Small intestine (tissue), 7 donors: ENCODE measurements at regions not wholly inside any gene's neighbourhood (a gene's known extent, or its start where the extent isn't known, plus 50 kb on each side); places are given as distances from the start of the nearest gene placed in this dataset.

Experiments
- DNase-seq, 2 donors: peaks; one replicate each; pipeline versions ENCODE4 v3.0.0 to v3.0.0-alpha.2; 2013
- FAIRE-seq: peaks from 2 replicates; lab custom pipeline; 2012; peaks lifted over from hg19 to GRCh38; lab: Jason Lieb, UNC
- H3K27ac ChIP-seq, 3 donors: one replicate each; pipeline ENCODE4 v1.5.1; 2013; ENCODE audit warnings: low read length in 2 of 3, mild to moderate bottlenecking in 2 of 3, control low read depth in 1 of 3, inconsistent platforms in 1 of 3, low read depth in 1 of 3, moderate library complexity in 1 of 3
- H3K27me3 ChIP-seq, 3 donors: one replicate each; pipeline ENCODE4 v1.6.1; 2013; ENCODE audit warnings: low read length in 3 of 3, inconsistent platforms in 1 of 3; ENCODE audit not compliant: control insufficient read depth in 3 of 3, insufficient read depth in 3 of 3
- H3K36me3 ChIP-seq, 3 donors: one replicate each; pipeline ENCODE4 v1.6.1; 2013; ENCODE audit warnings: low read length in 3 of 3, inconsistent platforms in 1 of 3, low read depth in 1 of 3, mild to moderate bottlenecking in 1 of 3, moderate library complexity in 1 of 3; ENCODE audit not compliant: control insufficient read depth in 3 of 3, insufficient read depth in 2 of 3
- H3K4me1 ChIP-seq, 3 donors: one replicate each; pipeline ENCODE4 v1.6.1; 2013; ENCODE audit warnings: low read length in 2 of 3, inconsistent platforms in 1 of 3, low read depth in 1 of 3, mild to moderate bottlenecking in 1 of 3, moderate library complexity in 1 of 3; ENCODE audit not compliant: control insufficient read depth in 3 of 3, insufficient read depth in 2 of 3
- H3K4me3 ChIP-seq, 3 donors: one replicate each; pipeline ENCODE4 v1.5.1; 2013; ENCODE audit warnings: low read length in 3 of 3, control low read depth in 1 of 3, inconsistent platforms in 1 of 3, low read depth in 1 of 3, mild to moderate bottlenecking in 1 of 3, moderate library complexity in 1 of 3
- H3K9me3 ChIP-seq, 2 donors: one replicate each; pipeline ENCODE4 v1.6.1; 2013; ENCODE audit warnings: low read depth in 1 of 2, low read length in 1 of 2; ENCODE audit not compliant: control insufficient read depth in 2 of 2, insufficient read depth in 1 of 2
- WGBS, 3 donors: extraction: QIAGEN DNeasy Blood & Tissue Kit; methylation state at CpG; one replicate each; pipeline ENCODE4 v1.1.7; 2013; 5-methylcytosine and 5-hydroxymethylcytosine counted together
- donor health status: healthy with polysubstance abuse.
- donor health status: control.
- donor health status: control.
- donor health status: Bipolar disorder and iron deficiency.
- donor health status: healthy.

DNA sequence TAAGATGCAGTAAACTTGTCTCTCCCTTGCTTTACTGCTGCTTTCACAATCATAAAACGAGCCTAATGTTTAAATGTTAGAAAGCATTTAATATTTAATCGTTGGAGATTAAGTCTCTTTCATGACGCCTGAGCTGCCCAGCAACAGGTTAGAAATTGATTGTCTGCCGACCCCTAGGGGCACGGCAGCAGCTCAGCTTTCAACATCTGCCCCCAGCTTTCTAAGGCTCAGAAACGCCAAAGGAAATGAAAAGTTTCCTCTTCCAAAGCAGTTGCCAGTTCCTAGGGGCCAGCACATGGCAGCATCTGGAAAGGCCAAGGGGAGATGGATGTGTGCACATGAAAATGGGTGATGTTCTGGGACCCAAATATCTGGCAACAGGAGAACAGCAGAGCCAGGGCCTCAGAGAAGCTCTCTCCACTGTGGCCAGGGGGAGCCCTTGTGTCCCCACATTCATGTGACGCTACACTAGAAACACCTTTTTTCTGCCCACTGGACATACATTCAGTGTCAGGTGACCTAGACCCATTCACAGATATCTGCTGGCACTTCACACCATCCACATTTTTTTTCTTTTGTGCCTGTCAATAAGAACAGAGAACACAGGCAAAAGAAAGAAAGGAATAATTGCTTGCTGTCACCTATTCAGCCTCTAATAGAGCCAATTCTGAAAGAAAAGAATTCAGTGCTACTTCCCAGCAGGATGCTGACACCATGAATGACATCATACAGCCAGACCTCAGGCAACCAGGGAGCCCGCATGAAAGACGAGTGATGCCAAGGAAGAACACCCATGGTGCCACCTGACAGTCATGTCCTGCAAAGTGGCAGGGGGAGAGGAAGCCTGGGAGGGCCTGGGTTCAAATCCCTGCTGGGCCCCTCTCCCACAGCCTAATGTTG is 205.0 kb upstream of the TAS2R1 start:
- H3K9me3 ChIP-seq: no peaks in the 10 kb centered on the region
- no peak overlapping the region for H3K27ac ChIP-seq
- no peaks in the 10 kb centered on the region for H3K4me1 ChIP-seq
- WGBS, 3 donors: 29 to 37% (median 31%) methylated on average over 9 of the region's 9 CpGs
- H3K36me3 ChIP-seq: no peaks in the 10 kb centered on the region
- H3K4me3 ChIP-seq: no peak overlapping the region
- peak in 1 of 2 donors; percentile 11 for DNase-seq
- FAIRE-seq: no peak
- H3K27me3 ChIP-seq: peaks cover 0 to 7% (median 0%) of the 10 kb centered on the region in 3 donors

DNA sequence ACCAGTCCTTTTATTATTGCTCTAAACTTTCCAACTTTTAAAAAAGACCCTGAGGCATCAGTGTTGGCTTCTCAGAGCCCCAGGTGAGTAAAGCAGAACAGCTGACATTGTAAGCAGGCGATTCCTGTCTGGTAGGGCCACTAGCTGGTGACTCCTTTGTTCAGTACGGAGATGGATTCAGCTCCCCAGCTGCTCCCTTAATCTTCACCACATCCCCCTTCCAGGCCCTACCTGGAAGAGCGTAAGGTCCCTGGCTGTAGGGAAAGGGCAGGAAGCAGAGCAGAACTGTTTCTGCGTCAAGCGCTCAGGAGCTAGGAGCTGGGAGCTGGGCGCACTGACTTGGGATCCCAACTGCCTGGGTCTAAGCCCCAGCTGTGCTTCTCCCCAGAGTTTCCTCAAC is 203.7 kb upstream of the TAS2R1 start:
- H3K27me3 ChIP-seq: peaks cover 0 to 2% (median 0%) of the 10 kb centered on the region in 3 donors
- no peaks in the 10 kb centered on the region for H3K9me3 ChIP-seq
- no peaks in the 10 kb centered on the region for H3K36me3 ChIP-seq
- no peak overlapping the region for H3K27ac ChIP-seq
- no peak for DNase-seq
- no peaks in the 10 kb centered on the region for H3K4me1 ChIP-seq
- no peak for FAIRE-seq
- no peak overlapping the region for H3K4me3 ChIP-seq
- 73 to 84% (median 84%) methylated on average over 6 of the region's 6 CpGs for WGBS, 3 donors

DNA sequence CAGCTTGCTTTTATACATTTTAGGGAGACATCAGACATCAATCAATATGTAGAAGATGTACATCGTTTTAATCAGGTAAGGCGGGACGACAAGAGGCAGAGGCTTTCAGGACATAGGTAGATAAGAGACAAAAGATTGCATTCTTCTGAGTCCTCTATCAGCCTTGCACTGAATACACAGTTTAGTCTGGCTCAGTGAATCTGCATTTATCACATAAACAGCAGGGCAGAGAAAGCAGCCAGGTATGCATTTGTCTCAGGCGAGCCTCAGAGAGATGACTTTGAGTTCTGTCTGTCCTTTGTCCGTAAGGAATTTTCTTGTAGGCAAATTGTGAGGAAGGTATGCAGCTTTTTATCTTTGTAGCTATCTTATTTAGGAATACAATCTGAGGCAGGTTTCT is 202.8 kb upstream of the TAS2R1 start:
- no peaks in the 10 kb centered on the region for H3K36me3 ChIP-seq
- no peaks in the 10 kb centered on the region for H3K4me1 ChIP-seq
- no peak for DNase-seq
- no peaks in the 10 kb centered on the region for H3K27me3 ChIP-seq
- 53 to 71% (median 65%) methylated on average over 5 of the region's 5 CpGs for WGBS, 3 donors
- H3K9me3 ChIP-seq: no peaks in the 10 kb centered on the region
- no peak overlapping the region for H3K4me3 ChIP-seq
- no peak overlapping the region for H3K27ac ChIP-seq
- no peak for FAIRE-seq

DNA sequence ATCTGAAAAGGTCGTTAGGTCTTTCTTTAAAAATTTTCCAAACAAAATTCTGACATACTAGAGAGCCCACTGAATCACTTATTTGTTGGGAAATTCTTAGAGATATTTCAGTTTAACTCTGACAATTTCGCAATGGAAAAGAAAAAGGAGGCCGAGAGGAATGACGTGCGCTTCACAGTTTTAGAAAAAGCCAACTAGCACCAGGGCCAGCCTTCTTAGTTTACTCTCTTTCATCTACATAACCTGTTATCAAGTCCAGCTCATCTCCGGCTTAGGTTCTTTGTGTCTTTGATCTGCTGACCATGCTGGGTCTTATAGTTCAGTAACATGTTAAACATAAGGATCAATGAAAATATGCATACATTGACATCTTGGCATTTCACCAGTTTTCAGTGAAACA is 201.7 kb upstream of the TAS2R1 start:
- WGBS, 3 donors: 81 to 87% (median 86%) methylated on average over 6 of the region's 6 CpGs
- no peak for FAIRE-seq
- Histone ChIP-seq H3K36me3 (no peaks in the 10 kb centered on the region), H3K9me3 (no peaks in the 10 kb centered on the region), H3K27me3 (no peaks in the 10 kb centered on the region), H3K27ac (no peak overlapping the region), H3K4me3 (no peak overlapping the region), H3K4me1 (no peaks in the 10 kb centered on the region)
- no peak for DNase-seq

DNA sequence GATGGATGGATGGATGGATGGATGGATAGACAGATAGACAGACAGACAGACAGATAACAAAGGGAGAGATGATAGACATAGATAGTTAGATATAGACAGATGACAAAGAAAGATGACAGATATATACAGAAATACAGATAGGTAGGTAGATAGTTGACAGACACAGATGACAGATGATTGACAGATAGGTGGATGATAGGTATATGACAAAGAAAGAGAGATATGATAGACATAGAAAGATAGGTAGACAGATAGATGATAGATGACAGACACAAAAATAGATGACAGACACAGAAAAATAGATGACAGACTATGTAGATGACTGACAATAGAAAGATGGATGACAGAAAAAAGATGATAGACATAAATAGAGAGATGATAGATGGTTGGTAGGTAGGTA is 200.0 kb upstream of the TAS2R1 start:
- no peaks in the 10 kb centered on the region for H3K9me3 ChIP-seq
- no peak overlapping the region for H3K27ac ChIP-seq
- H3K4me3 ChIP-seq: no peak overlapping the region
- no peaks in the 10 kb centered on the region for H3K27me3 ChIP-seq
- no peaks in the 10 kb centered on the region for H3K4me1 ChIP-seq
- H3K36me3 ChIP-seq: no peaks in the 10 kb centered on the region
- DNase-seq (no peak), FAIRE-seq (no peak)

DNA sequence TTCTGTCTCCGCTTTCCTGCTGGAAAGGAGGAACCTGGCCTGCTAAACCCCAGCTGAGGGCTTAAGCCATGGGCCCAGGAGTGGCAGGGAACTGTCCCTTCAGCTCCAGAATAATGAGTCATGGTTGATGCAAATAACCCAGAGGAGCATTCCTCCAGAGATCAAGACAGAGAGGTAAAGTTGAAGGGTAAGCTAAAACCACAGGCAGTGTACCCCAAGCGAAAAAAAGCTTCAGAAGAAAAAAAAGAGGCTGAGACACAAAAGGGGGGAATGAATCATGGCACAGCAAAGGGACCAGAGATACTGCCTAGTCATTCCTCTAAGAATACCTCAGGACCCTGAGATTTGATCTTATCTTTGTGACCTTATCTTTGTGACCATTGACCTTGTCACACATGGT is 199.5 kb upstream of the TAS2R1 start:
- no peaks in the 10 kb centered on the region for H3K27me3 ChIP-seq
- WGBS, 3 donors: 82 to 98% (median 87%) methylated on average over 2 of the region's 2 CpGs
- no peak for FAIRE-seq

DNA sequence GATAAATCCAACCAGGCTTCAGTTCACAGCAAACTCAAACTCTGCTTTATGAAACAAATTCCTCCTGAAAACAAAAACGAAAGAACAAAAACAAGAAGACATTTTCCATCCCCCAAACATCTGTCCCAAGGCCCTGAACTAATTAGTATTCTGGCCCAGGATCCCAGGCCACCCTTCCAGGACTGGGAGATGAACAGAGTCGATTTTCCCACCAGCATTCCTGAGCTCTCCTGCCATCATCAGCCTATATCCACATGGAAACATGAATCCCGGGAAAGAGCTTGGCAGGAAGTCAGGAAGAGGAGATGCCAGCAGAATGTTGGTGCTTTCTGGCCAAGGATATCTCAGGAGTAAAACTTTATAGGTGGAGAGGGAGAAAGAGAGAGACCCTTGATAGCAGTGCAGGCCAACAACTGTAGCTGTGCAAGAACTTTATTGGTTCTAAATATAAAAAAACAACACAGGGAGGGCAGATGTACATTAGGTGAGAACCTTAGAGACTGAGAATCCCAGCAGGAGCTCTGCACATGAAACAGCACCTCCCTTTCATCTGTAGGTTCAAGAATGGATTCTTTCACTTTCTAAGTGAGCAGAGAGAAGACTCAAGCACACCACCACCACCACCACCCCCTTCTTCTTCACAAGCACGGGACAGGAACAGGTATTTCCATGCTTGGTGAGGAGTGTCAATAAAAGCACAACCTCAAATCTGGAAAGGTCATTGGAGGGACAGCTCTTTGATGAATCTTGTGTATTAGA is 190.7 kb upstream of the TAS2R1 start:
- FAIRE-seq (no peak), DNase-seq (no peak)
- WGBS, 3 donors: 29 to 31% (median 30%) methylated on average over 4 of the region's 4 CpGs
- H3K27me3 ChIP-seq: no peaks in the 10 kb centered on the region
- no peak overlapping the region for H3K27ac ChIP-seq
- no peaks in the 10 kb centered on the region for H3K36me3 ChIP-seq
- H3K9me3 ChIP-seq: peaks cover 0 to 4% of the 10 kb centered on the region in 2 donors
- no peaks in the 10 kb centered on the region for H3K4me1 ChIP-seq
- H3K4me3 ChIP-seq: no peak overlapping the region

More for the DNA sequence above, 199.5 kb upstream of the TAS2R1 start:
- Histone ChIP-seq H3K9me3 (peaks cover 0 to 2% of the 10 kb centered on the region in 2 donors), H3K4me3 (no peak overlapping the region), H3K36me3 (no peaks in the 10 kb centered on the region), H3K4me1 (no peaks in the 10 kb centered on the region), H3K27ac (no peak overlapping the region)
- DNase-seq: no peak

DNA sequence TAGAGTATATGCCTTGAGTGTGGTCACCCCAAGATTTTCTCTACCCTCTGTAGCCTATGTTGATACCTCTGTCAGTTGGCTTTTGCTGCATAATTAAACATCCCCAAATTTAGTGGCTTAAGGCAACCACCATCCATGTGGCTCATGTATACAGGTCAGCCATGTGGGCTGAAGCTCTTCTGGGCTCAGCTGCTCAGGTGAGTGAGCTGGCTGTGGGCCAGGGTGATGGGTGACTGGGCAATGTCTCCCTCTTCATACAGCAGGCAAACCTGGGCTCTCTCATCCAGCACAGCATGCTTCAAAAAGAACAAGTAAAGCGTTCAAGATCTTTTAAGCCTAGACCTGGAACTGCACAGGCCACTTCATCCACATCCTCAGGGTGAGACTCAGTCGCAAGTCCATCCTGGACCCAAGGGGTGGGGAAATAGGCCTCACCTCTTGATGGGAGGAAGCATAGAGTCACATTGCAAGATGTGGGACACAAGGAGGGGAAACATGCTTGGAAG is 188.2 kb upstream of the TAS2R1 start:
- DNase-seq: no peak
- Histone ChIP-seq H3K27me3 (no peaks in the 10 kb centered on the region), H3K36me3 (no peaks in the 10 kb centered on the region), H3K9me3 (no peaks in the 10 kb centered on the region), H3K4me1 (no peaks in the 10 kb centered on the region), H3K27ac (no peak overlapping the region), H3K4me3 (no peak overlapping the region)
- WGBS, 3 donors: 88 to 91% (median 90%) methylated on average over 2 of the region's 2 CpGs
- FAIRE-seq: no peak
